ENCODE measurements at regions not wholly inside any gene's neighbourhood (a gene's known extent, or its start where the extent isn't known, plus 50 kb on each side); places are given as distances from the start of the nearest gene placed in this dataset.

- TF ChIP-seq CTCF (IDR thresholded peaks at IDR 0.05; ENCODE audit: low read depth, low read length): no peak
- Histone ChIP-seq H3K36me3 (no peaks in the 10 kb centered on the region), H3K9me3 (ENCODE audit: low read depth) (no peaks in the 10 kb centered on the region), H3K27me3 (no peaks in the 10 kb centered on the region), H3K27ac (no peak overlapping the region), H3K4me3 (no peak overlapping the region), H3K4me1 (ENCODE audit: low read depth) (no peaks in the 10 kb centered on the region)
- no peak for DNase-seq (ENCODE audit: low read depth in 1 of 2, low spot score in 1 of 2)
Observed at GRCh38 chr9:78585909-78586308, 289.0 kb downstream of the PSAT1 start.

GRCh38 chr9:78590068-78590467 is 293.1 kb downstream of the PSAT1 start:
- Histone ChIP-seq H3K27ac (no peak overlapping the region), H3K4me3 (no peak overlapping the region), H3K9me3 (ENCODE audit: low read depth) (no peaks in the 10 kb centered on the region), H3K36me3 (no peaks in the 10 kb centered on the region), H3K4me1 (ENCODE audit: low read depth) (no peaks in the 10 kb centered on the region), H3K27me3 (no peaks in the 10 kb centered on the region)
- no peak for DNase-seq (ENCODE audit: low read depth in 1 of 2, low spot score in 1 of 2)
- no peak for TF ChIP-seq CTCF (IDR thresholded peaks at IDR 0.05; ENCODE audit: low read depth, low read length)

GRCh38 chr9:78592811-78593210 is 295.9 kb downstream of the PSAT1 start:
- no peak for TF ChIP-seq CTCF (IDR thresholded peaks at IDR 0.05; ENCODE audit: low read depth, low read length)
- Histone ChIP-seq H3K4me3 (no peak overlapping the region), H3K27ac (no peak overlapping the region), H3K9me3 (ENCODE audit: low read depth) (no peaks in the 10 kb centered on the region), H3K27me3 (no peaks in the 10 kb centered on the region), H3K4me1 (ENCODE audit: low read depth) (no peaks in the 10 kb centered on the region), H3K36me3 (no peaks in the 10 kb centered on the region)
- DNase-seq (ENCODE audit: low read depth in 1 of 2, low spot score in 1 of 2): no peak

GRCh38 chr9:78595200-78595945 is 298.4 kb downstream of the PSAT1 start:
- Histone ChIP-seq H3K27ac (no peak overlapping the region), H3K4me3 (no peak overlapping the region), H3K9me3 (ENCODE audit: low read depth) (no peaks in the 10 kb centered on the region), H3K4me1 (ENCODE audit: low read depth) (no peaks in the 10 kb centered on the region), H3K36me3 (no peaks in the 10 kb centered on the region), H3K27me3 (no peaks in the 10 kb centered on the region)
- DNase-seq (ENCODE audit: low read depth in 1 of 2, low spot score in 1 of 2): no peak
- no peak for TF ChIP-seq CTCF (IDR thresholded peaks at IDR 0.05; ENCODE audit: low read depth, low read length)

- H3K27ac ChIP-seq: no peak overlapping the region
- no peaks in the 10 kb centered on the region for H3K9me3 ChIP-seq (ENCODE audit: low read depth)
- TF ChIP-seq CTCF (IDR thresholded peaks at IDR 0.05; ENCODE audit: low read depth, low read length): no peak
- no peaks in the 10 kb centered on the region for H3K27me3 ChIP-seq
- H3K36me3 ChIP-seq: no peaks in the 10 kb centered on the region
- DNase-seq (ENCODE audit: low read depth in 1 of 2, low spot score in 1 of 2): no peak
- H3K4me1 ChIP-seq (ENCODE audit: low read depth): no peaks in the 10 kb centered on the region
- H3K4me3 ChIP-seq: no peak overlapping the region
Observed at GRCh38 chr9:78596346-78596745, 299.4 kb downstream of the PSAT1 start.
